Activated CD8-positive, alpha-beta memory T cell treated with anti-CD3 and anti-CD28 coated beads, Interleukin-2, amount 50 U/mL, for 1 hour (primary cell): ENCODE measurements at regions not wholly inside any gene's neighbourhood (a gene's known extent, or its start where the extent isn't known, plus 50 kb on each side); places are given as distances from the start of the nearest gene placed in this dataset.

Experiments used
- DNase-seq: peaks from one replicate; pipeline ENCODE4 v3.0.0-alpha.2; 2020; ENCODE audit errors: extremely low read depth

GRCh38 chr6:140594806-140595128 is 1220.3 kb upstream of the CITED2 start:
- DNase-seq: no peak

DNA sequence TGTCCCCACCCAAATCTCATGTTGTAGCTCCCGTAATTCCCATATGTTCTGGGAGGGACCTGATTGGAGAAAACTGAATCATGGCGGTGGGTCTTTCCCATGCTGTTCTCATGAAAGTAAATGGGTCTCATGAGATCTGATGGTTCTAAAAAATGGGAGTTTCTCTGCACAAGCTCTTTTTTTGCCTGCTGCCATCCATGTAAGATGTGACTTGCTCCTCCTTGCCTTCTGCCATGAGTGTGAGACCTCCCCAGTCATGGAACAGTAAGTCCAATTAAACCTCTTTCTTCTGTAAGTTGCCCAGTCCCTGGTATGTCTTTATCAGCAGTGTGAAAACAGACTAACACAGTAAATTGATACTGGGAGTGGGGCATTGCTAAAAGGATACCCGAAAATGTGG is 1218.4 kb upstream of the CITED2 start:
- DNase-seq: no peak

GRCh38 chr6:140590641-140591040 is 1216.2 kb upstream of the CITED2 start:
- DNase-seq: no peak

DNA sequence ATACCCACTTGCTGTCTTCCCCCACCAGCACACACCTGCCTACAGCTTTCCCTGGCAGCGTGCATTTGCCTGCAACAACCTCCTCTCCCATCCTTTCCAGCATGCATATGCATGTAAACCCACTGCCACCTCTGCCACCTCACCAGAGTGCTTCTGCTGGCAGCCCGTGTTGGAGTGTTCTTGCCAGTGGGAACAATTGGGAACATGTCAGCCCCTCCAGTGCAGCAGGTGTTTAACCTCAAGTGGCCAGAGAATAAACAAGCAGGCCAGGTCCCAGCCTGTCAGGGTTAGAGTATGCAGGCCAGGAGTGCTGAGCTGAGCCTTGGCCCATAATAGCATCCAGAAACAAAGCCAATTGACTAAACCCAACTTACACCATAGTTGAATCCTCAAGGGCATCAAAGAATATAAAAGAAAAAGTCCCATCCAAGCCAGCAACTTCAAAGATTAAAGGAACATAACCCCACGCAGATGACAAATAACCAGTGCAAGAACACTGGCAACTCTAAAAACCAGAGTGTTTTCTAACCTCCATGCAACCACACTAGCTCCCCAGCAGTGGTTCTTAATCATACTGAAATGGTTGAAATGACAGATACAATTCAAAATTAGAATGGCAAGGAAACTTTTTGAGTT is 1212.1 kb upstream of the CITED2 start:
- DNase-seq: no peak

GRCh38 chr6:140581601-140582000 is 1207.2 kb upstream of the CITED2 start:
- no peak for DNase-seq

- no peak for DNase-seq
Measured at GRCh38 chr6:140579918-140580317, 1205.5 kb upstream of the CITED2 start.

GRCh38 chr6:140576004-140576555 is 1201.6 kb upstream of the CITED2 start:
- no peak for DNase-seq

DNA sequence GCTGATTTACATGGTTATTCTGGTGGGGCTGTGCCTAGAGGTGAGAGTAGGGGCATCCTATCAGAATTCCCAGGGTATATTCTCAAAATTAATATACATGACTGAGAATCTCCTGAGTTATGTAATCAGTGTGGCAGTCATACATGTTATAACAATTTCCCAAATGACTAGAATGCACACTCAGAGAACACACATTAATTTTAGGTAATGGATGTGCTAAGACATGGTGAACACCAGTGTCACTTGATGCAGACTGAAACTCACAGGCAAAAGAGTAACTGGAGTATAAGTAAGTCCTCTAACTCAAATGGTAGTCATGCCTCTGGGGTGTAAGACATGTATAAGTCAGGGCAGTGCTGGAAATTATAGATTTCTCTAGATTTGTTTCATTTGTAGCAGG is 1198.4 kb upstream of the CITED2 start:
- DNase-seq: no peak

- DNase-seq: no peak
Measured at GRCh38 chr6:140572129-140572528, 1197.7 kb upstream of the CITED2 start.

- DNase-seq: no peak
Measured at GRCh38 chr6:140571145-140571544, 1196.7 kb upstream of the CITED2 start.

DNA sequence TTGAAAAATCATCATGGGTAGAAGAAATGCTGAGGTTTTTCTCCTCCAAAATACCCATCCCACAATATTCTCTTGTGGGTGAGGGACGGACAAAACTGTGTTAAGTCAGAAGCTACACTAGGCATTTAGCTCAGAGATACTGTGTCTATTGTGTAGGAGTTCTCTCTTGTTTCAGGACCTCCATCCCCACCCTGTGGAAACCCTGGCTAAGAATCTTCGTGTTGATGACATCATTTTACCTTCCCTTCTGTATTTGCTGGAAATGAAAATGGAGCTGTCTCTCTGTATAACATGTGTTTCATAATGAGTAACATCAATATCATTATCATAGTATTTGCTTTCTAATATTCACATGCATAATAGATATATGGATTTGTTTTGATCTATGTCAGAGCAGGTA is 1193.0 kb upstream of the CITED2 start:
- no peak for DNase-seq

DNA sequence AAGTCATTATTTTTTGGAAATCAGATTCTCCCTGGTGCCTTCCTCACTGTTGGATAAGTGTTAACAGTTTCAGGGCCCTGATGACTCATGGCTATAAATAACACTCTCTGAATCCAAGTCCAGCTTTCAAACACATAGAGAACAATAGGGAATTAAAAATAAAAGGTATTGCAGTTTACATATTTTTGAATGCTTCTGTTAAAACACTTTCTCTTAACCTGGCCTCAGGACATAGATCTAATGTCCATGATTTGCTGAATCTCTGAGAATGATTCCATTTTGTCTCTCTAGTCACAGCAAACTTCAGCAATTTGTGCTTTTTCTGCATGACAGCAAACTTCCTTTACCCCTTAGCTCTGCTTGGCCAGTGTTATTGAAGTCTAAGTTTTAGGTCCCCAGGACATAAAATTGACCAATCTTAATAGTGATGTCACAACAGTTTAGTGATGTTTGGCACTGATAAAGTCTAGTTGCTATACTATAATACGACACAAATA is 1192.4 kb upstream of the CITED2 start:
- no peak for DNase-seq

DNA sequence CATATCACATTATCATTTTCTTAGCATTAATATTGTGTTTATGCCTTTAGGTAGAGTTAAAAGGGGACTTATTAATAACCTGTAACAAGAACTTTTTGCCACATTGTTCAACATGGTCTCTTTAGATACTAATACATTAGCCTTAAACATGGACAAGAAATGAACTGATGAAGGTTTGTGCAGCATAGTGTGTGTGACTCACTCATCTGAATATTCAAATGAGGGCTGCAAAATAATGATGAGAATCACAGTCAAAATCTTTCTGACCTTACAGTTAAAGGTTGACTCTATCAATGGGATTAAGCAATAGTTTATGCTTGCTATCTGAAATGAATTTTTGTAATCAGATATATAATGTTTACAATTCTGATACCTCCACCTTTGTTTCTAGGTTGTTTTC is 1189.3 kb upstream of the CITED2 start:
- DNase-seq: no peak

DNA sequence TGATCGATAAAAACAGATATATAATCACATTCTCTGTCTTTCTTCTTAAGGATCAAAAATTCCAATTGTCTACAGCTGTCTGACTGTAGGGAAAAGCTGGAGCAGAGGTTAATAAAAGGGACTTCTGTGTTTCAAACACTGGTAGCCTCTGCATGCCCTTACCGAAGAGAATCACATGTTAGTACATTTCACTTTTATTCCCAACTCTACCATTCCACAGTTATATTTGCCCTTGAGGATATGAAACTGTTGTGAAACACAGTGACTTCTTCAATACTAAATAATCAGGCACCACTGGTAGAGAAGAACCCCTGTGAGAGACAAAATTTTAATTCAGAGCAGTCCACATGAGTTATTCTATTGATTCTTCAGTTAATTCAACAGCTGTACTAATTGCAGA is 1187.3 kb upstream of the CITED2 start:
- DNase-seq: no peak

GRCh38 chr6:140560671-140561070 is 1186.2 kb upstream of the CITED2 start:
- DNase-seq: no peak

- no peak for DNase-seq
Measured at GRCh38 chr6:140559458-140559857, 1185.0 kb upstream of the CITED2 start.

GRCh38 chr6:140554421-140554820 is 1180.0 kb upstream of the CITED2 start:
- no peak for DNase-seq

DNA sequence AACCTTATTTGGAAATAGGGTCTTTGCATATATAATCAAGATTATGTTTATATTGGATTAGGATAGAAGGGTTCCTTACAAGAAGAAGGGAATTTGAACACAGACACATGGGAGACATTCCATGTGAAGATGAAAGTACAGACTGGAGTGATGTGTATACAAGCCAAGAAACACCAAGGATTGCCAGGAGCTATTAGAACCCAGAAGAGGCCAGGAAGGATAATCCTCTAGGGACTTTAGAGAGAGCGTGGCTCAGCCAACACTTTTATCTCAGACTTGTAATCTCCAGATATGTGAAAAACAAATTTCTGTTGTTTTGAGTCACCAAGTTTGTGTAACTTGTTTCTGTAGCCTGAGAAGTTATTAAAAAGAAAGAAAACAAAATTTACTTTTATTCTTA is 1173.9 kb upstream of the CITED2 start:
- no peak for DNase-seq

- no peak for DNase-seq
Measured at GRCh38 chr6:140546640-140547039, 1172.2 kb upstream of the CITED2 start.

DNA sequence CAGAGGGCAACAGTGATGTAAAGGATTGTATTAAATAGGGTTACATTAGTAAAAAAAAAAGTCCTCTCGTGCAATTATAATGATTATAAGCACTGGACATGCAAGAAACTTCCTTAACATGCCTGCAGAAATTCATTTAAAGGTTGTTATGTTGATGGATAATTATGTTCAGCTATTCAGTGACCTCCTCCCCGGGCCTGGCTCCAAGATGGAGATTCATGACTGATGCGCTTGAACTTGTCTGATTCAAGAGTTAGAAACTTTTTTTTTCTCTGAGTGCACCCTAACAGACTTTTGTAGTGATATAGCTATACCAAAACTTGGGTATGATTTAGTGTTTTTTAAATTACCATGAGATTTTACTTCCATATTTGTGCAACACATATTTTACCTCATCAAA is 1170.0 kb upstream of the CITED2 start:
- no peak for DNase-seq

DNA sequence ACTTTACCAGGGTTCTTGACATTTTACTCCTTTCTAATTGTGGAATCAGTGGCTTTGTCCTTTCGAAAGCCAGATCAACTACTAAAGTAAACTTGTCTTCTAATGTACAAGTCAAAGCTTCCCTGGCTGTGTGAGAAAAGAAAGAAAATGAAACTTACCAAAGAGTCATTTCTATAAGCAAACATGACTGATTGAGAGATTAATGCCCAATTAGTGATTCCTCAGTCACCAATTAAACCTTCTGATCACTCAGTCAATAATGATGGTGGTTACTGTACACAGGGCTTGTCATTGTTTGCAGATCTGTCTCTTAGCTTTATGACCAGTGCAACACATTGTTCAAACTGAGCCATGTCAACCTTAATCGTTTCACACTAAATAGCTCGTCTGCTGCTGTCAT is 1168.4 kb upstream of the CITED2 start:
- DNase-seq: no peak

DNA sequence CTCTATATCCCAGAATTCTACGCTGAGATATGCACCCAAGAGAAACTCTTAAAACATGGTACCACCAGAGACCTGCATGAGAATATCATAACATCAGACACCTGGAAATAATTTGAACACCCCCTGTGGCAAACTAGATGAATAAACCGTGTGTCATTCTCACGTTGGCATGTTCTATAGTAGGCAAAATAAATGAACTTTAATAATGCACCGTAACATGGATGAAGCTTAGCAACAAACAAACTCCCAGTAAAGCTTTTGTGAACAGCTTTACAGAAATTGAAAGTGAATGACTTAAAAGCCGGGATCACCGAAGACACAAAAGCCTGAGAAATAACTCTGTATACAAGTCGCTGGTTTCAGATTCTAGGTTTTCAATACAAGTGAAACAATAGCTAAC is 1166.8 kb upstream of the CITED2 start:
- DNase-seq: no peak

DNA sequence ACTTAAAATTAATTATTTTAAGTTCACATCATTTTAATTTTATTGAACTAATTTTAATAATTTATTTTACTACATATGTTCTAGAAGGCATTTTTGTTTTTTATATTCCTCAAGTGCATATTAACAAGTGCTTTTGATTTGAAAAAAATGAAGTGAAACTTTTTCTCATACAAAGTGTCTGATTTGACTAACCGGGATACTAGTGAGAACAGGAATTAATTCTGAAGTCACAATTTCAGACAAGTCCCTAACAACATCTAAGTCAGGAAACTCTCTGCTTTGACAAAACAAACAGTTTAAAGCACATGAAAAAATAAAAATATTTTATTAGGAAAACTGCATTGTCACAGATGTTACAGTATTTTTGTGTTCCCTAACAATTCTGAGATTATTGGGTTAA is 1166.3 kb upstream of the CITED2 start:
- DNase-seq: no peak

DNA sequence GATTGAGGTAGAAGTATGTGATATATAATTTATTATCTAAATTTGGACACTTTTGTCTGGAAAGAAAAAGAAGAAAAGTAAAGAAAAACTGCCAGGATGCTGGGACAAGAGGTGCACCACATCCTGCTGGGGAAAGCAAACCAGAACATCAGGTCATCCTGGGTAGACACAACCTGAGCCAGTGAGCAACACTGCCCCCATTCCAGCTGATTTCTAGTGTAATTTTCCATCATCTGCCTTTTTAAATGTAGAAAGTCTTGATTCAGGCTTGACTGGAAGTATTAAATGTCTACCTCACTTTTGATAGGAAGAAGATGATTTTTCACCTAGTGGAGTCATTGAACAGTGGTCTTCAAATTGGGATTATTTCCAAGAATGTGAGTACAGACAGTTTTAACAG is 1164.5 kb upstream of the CITED2 start:
- no peak for DNase-seq
